Sigmoid colon (tissue), 4 donors: ENCODE measurements at regions not wholly inside any gene's neighbourhood (a gene's known extent, or its start where the extent isn't known, plus 50 kb on each side); places are given as distances from the start of the nearest gene placed in this dataset.

Experiments used
- CTCF ChIP-seq, 4 experiments: fragments of 450-650 bp in 3 of 4; fragments of 200-600 bp in 1 of 4; IDR thresholded peaks; one replicate each; pipeline ENCODE4 v1.5.1; 2016 to 2019; ENCODE audit warnings: antibody characterized with exemption in 4 of 4, mild to moderate bottlenecking in 3 of 4, moderate library complexity in 2 of 4
- EP300 ChIP-seq, 4 donors: sonication (generic); formaldehyde crosslinking; IDR thresholded peaks; one replicate each; pipeline ENCODE4 v1.6.1; 2017; ENCODE audit warnings: antibody characterized with exemption in 4 of 4
- POLR2A ChIP-seq, 2 donors: fragments of 450-650 bp; IDR thresholded peaks; one replicate each; pipeline ENCODE4 v1.6.1; 2016; ENCODE audit warnings: antibody characterized with exemption in 2 of 2, mild to moderate bottlenecking in 2 of 2, moderate library complexity in 2 of 2
- POLR2AphosphoS5 ChIP-seq, 4 donors: sonication (generic); formaldehyde crosslinking; IDR thresholded peaks; one replicate each; pipeline ENCODE4 v1.6.1; 2017; ENCODE audit warnings: antibody characterized with exemption in 4 of 4

- TF ChIP-seq POLR2A (IDR thresholded peaks at IDR 0.05) = no peak
- no peak for TF ChIP-seq CTCF (IDR thresholded peaks at IDR 0.05)
- TF ChIP-seq POLR2AphosphoS5 (IDR thresholded peaks at IDR 0.05) = no peak
- TF ChIP-seq EP300 (IDR thresholded peaks at IDR 0.05) = no peak
These were observed 318.5 kb upstream of the SLCO3A1 start for GRCh38 chr15:91534976-91535375.
